HepG2 (cell line): ENCODE measurements at regions not wholly inside any gene's neighbourhood (a gene's known extent, or its start where the extent isn't known, plus 50 kb on each side); places are given as distances from the start of the nearest gene placed in this dataset.
A peak's percentile ranks its signal among the peaks of the same experiment; 100 is the strongest.

ENCODE experiments used
- ATAC-seq: fragments of 200-7000 bp; cut with Tn5 transposase; 3 replicates; pipeline ENCODE4 v1.9.1; 2020; ENCODE audit warnings: mild to moderate bottlenecking, moderate library complexity
- BruUV-seq: library from RNA; stranded (reverse); fragments of 400-500 nt; replicated peaks from 2 replicates; lab custom pipeline; 2021; lab: Mats Ljungman, UMichigan
- CTCF ChIA-PET: fragments of 300-600 bp; formaldehyde crosslinking; extraction: SDS; loops from one replicate; lab custom pipeline; 2021; ENCODE audit warnings: low total read pairs, inconsistent platforms, low intra/inter-chr PET ratio; lab: Yijun Ruan, JAX
- POLR2A ChIA-PET: fragments of 350-600 bp; sonication (Branson Sonifier 250); formaldehyde crosslinking; loops from one replicate; lab custom pipeline; 2020; ENCODE audit warnings: antibody characterized with exemption, inconsistent platforms; lab: Yijun Ruan, JAX
- DNase-seq: peaks from one replicate; pipeline ENCODE4 v3.0.0-alpha.2; 2015; ENCODE audit warnings: low spot score
- FAIRE-seq: peaks from 3 replicates; lab custom pipeline; 2011; peaks lifted over from hg19 to GRCh38; lab: Jason Lieb, UNC
- H2AFZ ChIP-seq: one replicate; pipeline ENCODE4 v1.6.1; 2011; ENCODE audit warnings: low read length, inconsistent platforms
- H3K27ac ChIP-seq: fragments of 300-600 bp; 3 replicates; pipeline ENCODE4 v1.8.0; 2011; ENCODE audit warnings: mixed run types, mild to moderate bottlenecking, mixed read lengths, low read length, inconsistent platforms; ENCODE audit not compliant: insufficient read depth; ENCODE audit errors: extremely low read length
- H3K27me3 ChIP-seq, 2 experiments: fragments of 200-600 bp in 1 of 2; 2 replicates in 1 of 2; 3 replicates in 1 of 2; pipeline versions ENCODE4 v1.6.0 to v1.8.0; 2011; ENCODE audit warnings: low read length in 2 of 2, mild to moderate bottlenecking in 2 of 2, moderate library complexity in 2 of 2, inconsistent platforms in 1 of 2; ENCODE audit not compliant: insufficient read depth in 2 of 2, control insufficient read depth in 1 of 2
- H3K36me3 ChIP-seq, 2 experiments: fragments of 200-600 bp in 1 of 2; replicated peaks in 1 of 2; 2 replicates in 1 of 2; 3 replicates in 1 of 2; pipeline versions ENCODE4 v1.5.1 to v1.8.0; 2011; ENCODE audit warnings: low read length in 2 of 2, inconsistent platforms in 1 of 2; ENCODE audit not compliant: insufficient read depth in 2 of 2, control insufficient read depth in 1 of 2
- H3K4me1 ChIP-seq: 2 replicates; pipeline ENCODE4 v1.5.1; 2012; ENCODE audit warnings: low read length, inconsistent platforms; ENCODE audit not compliant: insufficient read depth
- H3K4me2 ChIP-seq: 2 replicates; pipeline ENCODE4 v1.6.0; 2011; ENCODE audit warnings: low read depth, low read length, inconsistent platforms
- H3K4me3 ChIP-seq, 3 experiments: fragments of 200-600 bp in 1 of 3; sonication (generic), shearing (Covaris generic) in 1 of 3; replicated peaks in 1 of 3; 2 replicates each; pipeline ENCODE4 v1.5.1; 2011 to 2016; ENCODE audit warnings: low read length in 3 of 3, inconsistent platforms in 2 of 3, low read depth in 2 of 3, mild to moderate bottlenecking in 2 of 3, control low read depth in 1 of 3, mixed read lengths in 1 of 3; ENCODE audit not compliant: insufficient read depth in 1 of 3
- H3K79me2 ChIP-seq: one replicate; pipeline ENCODE4 v1.6.1; 2011; ENCODE audit warnings: low read length, inconsistent platforms; ENCODE audit not compliant: insufficient read depth
- H3K9ac ChIP-seq: 2 replicates; pipeline ENCODE4 v1.6.0; 2011; ENCODE audit warnings: mild to moderate bottlenecking, low read depth, low read length, inconsistent platforms; ENCODE audit not compliant: insufficient read depth
- H3K9me3 ChIP-seq: 2 replicates; pipeline ENCODE4 v1.5.1; 2012; ENCODE audit warnings: mild to moderate bottlenecking, low read length
- H4K20me1 ChIP-seq: 2 replicates; pipeline ENCODE4 v1.6.0; 2011; ENCODE audit warnings: inconsistent platforms, mild to moderate bottlenecking, low read length, moderate library complexity; ENCODE audit not compliant: insufficient read depth
- ASH2L ChIP-seq: fragments of 300-600, 200-600 bp; sonication (generic); IDR thresholded peaks from 2 replicates; pipeline ENCODE4 v1.7.0; 2017; ENCODE audit warnings: low read depth, mild to moderate bottlenecking, moderate library complexity, mixed read lengths, low read length; ENCODE audit not compliant: insufficient read length
- CBFB ChIP-seq: sonication (generic); formaldehyde crosslinking; IDR thresholded peaks from 2 replicates; pipeline ENCODE4 v1.4.0; 2020; ENCODE audit warnings: missing genetic modification reagents
- CEBPB ChIP-seq: IDR thresholded peaks from 2 replicates; pipeline ENCODE4 v1.6.1; 2011; ENCODE audit warnings: low read depth, low read length, improper control_type of control experiment, borderline replicate concordance
- ELF1 ChIP-seq: sonication (generic); formaldehyde crosslinking; IDR thresholded peaks from 2 replicates; pipeline ENCODE4 v1.4.0; 2020; ENCODE audit warnings: missing genetic modification reagents
- IKZF4 ChIP-seq: sonication (generic); formaldehyde crosslinking; IDR thresholded peaks from 2 replicates; pipeline ENCODE4 v1.5.1; 2020; ENCODE audit warnings: borderline replicate concordance, mild to moderate bottlenecking, low read depth, missing genetic modification reagents; ENCODE audit errors: not compliant biosample characterization
- MAFG ChIP-seq: sonication (generic); formaldehyde crosslinking; IDR thresholded peaks from 2 replicates; pipeline ENCODE4 v1.5.1; 2020; ENCODE audit warnings: mild to moderate bottlenecking, missing genetic modification reagents
- NFYB ChIP-seq: sonication (generic); formaldehyde crosslinking; IDR thresholded peaks from 2 replicates; pipeline ENCODE4 v1.4.0; 2020; ENCODE audit warnings: missing genetic modification reagents
- NR3C1 ChIP-seq: sonication (generic); formaldehyde crosslinking; IDR thresholded peaks from 2 replicates; pipeline ENCODE4 v1.4.0; 2020; ENCODE audit warnings: missing genetic modification reagents
- PLRG1 ChIP-seq: fragments of 450-650 bp; conservative IDR thresholded peaks from 2 replicates; pipeline ENCODE4 v1.6.1; 2016
- SNRNP70 ChIP-seq: fragments of 200-400 bp; formaldehyde crosslinking; IDR thresholded peaks from 2 replicates; pipeline ENCODE4 v1.6.1; 2017; ENCODE audit warnings: mild to moderate bottlenecking, low read depth, low read length, moderate library complexity
- ZNF101 ChIP-seq: sonication (generic); formaldehyde crosslinking; IDR thresholded peaks from 2 replicates; pipeline ENCODE4 v1.4.0; 2020; ENCODE audit warnings: mild to moderate bottlenecking, low read depth, missing genetic modification reagents, borderline replicate concordance
- ZNF256 ChIP-seq: sonication (generic); formaldehyde crosslinking; conservative IDR thresholded peaks from 2 replicates; pipeline ENCODE4 v1.4.0; 2020; ENCODE audit warnings: missing genetic modification reagents
- ZNF264 ChIP-seq: sonication (generic); formaldehyde crosslinking; IDR thresholded peaks from 2 replicates; pipeline ENCODE4 v1.4.0; 2020; ENCODE audit warnings: missing genetic modification reagents
- ZNF30 ChIP-seq: sonication (generic); formaldehyde crosslinking; IDR thresholded peaks from 2 replicates; pipeline ENCODE4 v1.5.0; 2020; ENCODE audit warnings: mild to moderate bottlenecking, missing genetic modification reagents
- ZNF431 ChIP-seq: sonication (generic); formaldehyde crosslinking; IDR thresholded peaks from 2 replicates; pipeline ENCODE4 v1.9.0; 2022; ENCODE audit warnings: missing genetic modification reagents, low read depth, mild to moderate bottlenecking, borderline replicate concordance
- WGBS: methylation state at CpG from one replicate; pipeline ENCODE4 v1.1.6; 2017; ENCODE audit warnings: low lambda C conversion rate; 5-methylcytosine and 5-hydroxymethylcytosine counted together
- in situ Hi-C: cut with HindIII; loops from 2 replicates; pipeline ENCODE4 v1.10.0; 2017; ENCODE audit warnings: low pct_unique_long_range_greater_than_20kb; ENCODE audit not compliant: extremely low pct_ligation_motif_present
- intact Hi-C: fragments of 100-400 bp; cut with micrococcal nuclease; formaldehyde crosslinking; loops from one replicate; pipeline ENCODE4 v1.10.0; 2022; ENCODE audit not compliant: unreplicated experiment
- TF ChIP-seq, protein P1 (sequence below): sonication (generic); formaldehyde crosslinking; IDR thresholded peaks from 2 replicates; pipeline ENCODE4 v1.9.0; 2021; ENCODE audit warnings: missing genetic modification reagents, mild to moderate bottlenecking, borderline replicate concordance
- TF ChIP-seq, protein P2 (sequence below): sonication (generic); formaldehyde crosslinking; conservative IDR thresholded peaks from 2 replicates; pipeline ENCODE4 v1.4.0; 2020; ENCODE audit warnings: missing genetic modification reagents
- TF ChIP-seq, protein P3 (sequence below): sonication (generic); formaldehyde crosslinking; IDR thresholded peaks from 2 replicates; pipeline ENCODE4 v1.4.0; 2020; ENCODE audit warnings: mild to moderate bottlenecking, missing genetic modification reagents

DNA sequence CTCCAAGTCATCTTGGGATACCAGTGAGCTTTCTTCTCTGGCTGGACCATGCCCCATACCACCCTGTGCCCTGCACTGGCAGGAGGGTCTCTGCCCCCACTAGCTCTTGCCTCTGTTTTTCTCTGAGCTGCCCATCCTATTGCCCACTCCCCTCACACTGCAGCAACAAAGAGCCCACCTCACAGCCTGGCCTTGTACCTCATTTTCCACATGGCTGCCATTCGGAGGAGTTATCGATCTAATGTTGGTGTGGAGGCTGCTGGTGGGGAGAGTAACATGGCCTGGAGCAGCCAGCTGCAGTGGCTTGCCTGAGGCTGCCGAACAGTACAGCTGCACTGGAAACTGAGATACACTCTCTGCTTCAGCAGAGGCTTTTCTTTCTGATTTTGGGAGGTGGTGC, 65.7 kb upstream of the AGBL1 start:
- Histone ChIP-seq H3K4me1 (peaks cover 19% of the 10 kb centered on the region), H4K20me1 (no peaks in the 10 kb centered on the region), H3K9ac (no peak overlapping the region), H3K9me3 (no peaks in the 10 kb centered on the region), H3K36me3 (no peaks in the 10 kb centered on the region), H3K79me2 (no peaks in the 10 kb centered on the region), H3K4me2 (peak overlapping the region; percentile 24; the same call in 1 of the 2 replicates), H2AFZ (no peak overlapping the region), H3K27me3 (no peaks in the 10 kb centered on the region), H3K4me3 (no peak overlapping the region), H3K27ac (no peak overlapping the region)
- WGBS = 18% methylated on average over 3 of the region's 3 CpGs
- CTCF ChIA-PET = no interaction called here
- in situ Hi-C loops = no loop called here
- FAIRE-seq = no peak
- POLR2A ChIA-PET = no interaction called here
- intact Hi-C loops = no loop called here
- no TSS peak for BruUV-seq
- TF ChIP-seq, protein P1, sequence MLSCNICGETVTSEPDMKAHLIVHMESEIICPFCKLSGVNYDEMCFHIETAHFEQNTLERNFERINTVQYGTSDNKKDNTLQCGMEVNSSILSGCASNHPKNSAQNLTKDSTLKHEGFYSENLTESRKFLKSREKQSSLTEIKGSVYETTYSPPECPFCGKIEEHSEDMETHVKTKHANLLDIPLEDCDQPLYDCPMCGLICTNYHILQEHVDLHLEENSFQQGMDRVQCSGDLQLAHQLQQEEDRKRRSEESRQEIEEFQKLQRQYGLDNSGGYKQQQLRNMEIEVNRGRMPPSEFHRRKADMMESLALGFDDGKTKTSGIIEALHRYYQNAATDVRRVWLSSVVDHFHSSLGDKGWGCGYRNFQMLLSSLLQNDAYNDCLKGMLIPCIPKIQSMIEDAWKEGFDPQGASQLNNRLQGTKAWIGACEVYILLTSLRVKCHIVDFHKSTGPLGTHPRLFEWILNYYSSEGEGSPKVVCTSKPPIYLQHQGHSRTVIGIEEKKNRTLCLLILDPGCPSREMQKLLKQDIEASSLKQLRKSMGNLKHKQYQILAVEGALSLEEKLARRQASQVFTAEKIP (CRISPR knock-in tag) = no peak
- TF ChIP-seq CEBPB (no peak), NFYB (no peak), ZNF431 (CRISPR knock-in tag) (no peak), PLRG1 (no peak), ZNF101 (no peak), IKZF4 (no peak), ELF1 (CRISPR knock-in tag) (no peak), ZNF264 (no peak), ASH2L (no peak), MAFG (CRISPR knock-in tag) (no peak), NR3C1 (CRISPR knock-in tag) (no peak), ZNF30 (CRISPR knock-in tag) (no peak), CBFB (CRISPR knock-in tag) (no peak), SNRNP70 (no peak), ZNF256 (CRISPR knock-in tag) (no peak)
- TF ChIP-seq, protein P2, sequence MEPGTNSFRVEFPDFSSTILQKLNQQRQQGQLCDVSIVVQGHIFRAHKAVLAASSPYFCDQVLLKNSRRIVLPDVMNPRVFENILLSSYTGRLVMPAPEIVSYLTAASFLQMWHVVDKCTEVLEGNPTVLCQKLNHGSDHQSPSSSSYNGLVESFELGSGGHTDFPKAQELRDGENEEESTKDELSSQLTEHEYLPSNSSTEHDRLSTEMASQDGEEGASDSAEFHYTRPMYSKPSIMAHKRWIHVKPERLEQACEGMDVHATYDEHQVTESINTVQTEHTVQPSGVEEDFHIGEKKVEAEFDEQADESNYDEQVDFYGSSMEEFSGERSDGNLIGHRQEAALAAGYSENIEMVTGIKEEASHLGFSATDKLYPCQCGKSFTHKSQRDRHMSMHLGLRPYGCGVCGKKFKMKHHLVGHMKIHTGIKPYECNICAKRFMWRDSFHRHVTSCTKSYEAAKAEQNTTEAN (CRISPR knock-in tag) = no peak
- TF ChIP-seq, protein P3, sequence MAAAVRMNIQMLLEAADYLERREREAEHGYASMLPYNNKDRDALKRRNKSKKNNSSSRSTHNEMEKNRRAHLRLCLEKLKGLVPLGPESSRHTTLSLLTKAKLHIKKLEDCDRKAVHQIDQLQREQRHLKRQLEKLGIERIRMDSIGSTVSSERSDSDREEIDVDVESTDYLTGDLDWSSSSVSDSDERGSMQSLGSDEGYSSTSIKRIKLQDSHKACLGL = no peak
- peak; percentile 21; the same call in 2 of the 3 replicates for ATAC-seq
- DNase-seq = no peak
